Thoracic aorta (tissue), 2 donors: ENCODE measurements at regions not wholly inside any gene's neighbourhood (a gene's known extent, or its start where the extent isn't known, plus 50 kb on each side); places are given as distances from the start of the nearest gene placed in this dataset.
"Not testable (repeated sequence)": the region's sequence is repeated elsewhere in the genome, so short reads cannot be mapped to it uniquely, and the experiment has no call there.

Source experiments
- ATAC-seq: fragments of 150-250 bp; one replicate; pipeline ENCODE4 v1.8.0; 2017; ENCODE audit warnings: low read depth; ENCODE audit not compliant: insufficient number of reproducible peaks, low FRiP score
- DNase-seq: peaks from one replicate; pipeline ENCODE4 v3.0.0-alpha.2; 2020; ENCODE audit warnings: low spot score
- H3K27ac ChIP-seq, 2 donors: fragments of 200-600 bp; sonication (generic); 1 replicate in 1 of 2; 2 replicates in 1 of 2; pipeline ENCODE4 v1.5.1; 2016; ENCODE audit warnings: mild to moderate bottlenecking in 2 of 2, moderate library complexity in 2 of 2
- H3K27me3 ChIP-seq: fragments of 200-600 bp; sonication (generic); replicated peaks from 2 replicates; pipeline ENCODE4 v1.6.0; 2016; ENCODE audit warnings: mild to moderate bottlenecking; ENCODE audit not compliant: insufficient read depth
- H3K36me3 ChIP-seq: fragments of 200-600 bp; sonication (generic); one replicate; pipeline ENCODE4 v1.5.1; 2016
- H3K4me1 ChIP-seq, 2 donors: fragments of 200-600 bp; sonication (generic); 1 replicate in 1 of 2; 2 replicates in 1 of 2; pipeline versions ENCODE4 v1.5.1 to v1.6.0; 2016; ENCODE audit warnings: low read depth in 2 of 2, mild to moderate bottlenecking in 1 of 2; ENCODE audit not compliant: control insufficient read depth in 1 of 2
- H3K4me3 ChIP-seq: fragments of 200-600 bp; sonication (generic); 2 replicates; pipeline ENCODE4 v1.5.1; 2016; ENCODE audit warnings: mild to moderate bottlenecking
- H3K9me3 ChIP-seq: fragments of 200-600 bp; sonication (generic); 2 replicates; pipeline ENCODE4 v1.5.1; 2016
- CTCF ChIP-seq: fragments of 200-600 bp; sonication (generic); IDR thresholded peaks from one replicate; pipeline ENCODE4 v1.5.1; 2019; ENCODE audit warnings: antibody characterized with exemption

- no peak for ATAC-seq
Observed at GRCh38 chr17:53472586-53472985, 350.1 kb upstream of the KIF2B start.

GRCh38 chr17:53471514-53471913 is 351.2 kb upstream of the KIF2B start:
- DNase-seq (no peak), ATAC-seq (no peak)
- TF ChIP-seq CTCF: no peak
- Histone ChIP-seq H3K9me3 (no peaks in the 10 kb centered on the region), H3K27me3 (no peaks in the 10 kb centered on the region), H3K27ac (no peak overlapping the region), H3K4me3 (no peak overlapping the region), H3K4me1 (peaks cover 0 to 1% of the 10 kb centered on the region in 2 donors), H3K36me3 (no peaks in the 10 kb centered on the region)

More at GRCh38 chr17:53472586-53472985, 350.1 kb upstream of the KIF2B start:
- no peak for DNase-seq
- no peak for TF ChIP-seq CTCF
- H3K36me3 ChIP-seq: no peaks in the 10 kb centered on the region
- no peak overlapping the region for H3K4me3 ChIP-seq
- H3K9me3 ChIP-seq: no peaks in the 10 kb centered on the region
- H3K4me1 ChIP-seq: no peaks in the 10 kb centered on the region
- no peaks in the 10 kb centered on the region for H3K27me3 ChIP-seq
- H3K27ac ChIP-seq: no peak overlapping the region

GRCh38 chr17:53470626-53471025 is 352.1 kb upstream of the KIF2B start:
- TF ChIP-seq CTCF: no peak
- Histone ChIP-seq H3K27ac (no peak overlapping the region), H3K4me1 (peaks cover 0 to 4% of the 10 kb centered on the region in 2 donors), H3K27me3 (no peaks in the 10 kb centered on the region), H3K4me3 (no peak overlapping the region), H3K36me3 (no peaks in the 10 kb centered on the region), H3K9me3 (no peaks in the 10 kb centered on the region)
- ATAC-seq (no peak), DNase-seq (no peak)

GRCh38 chr17:53466733-53467132 is 356.0 kb upstream of the KIF2B start:
- no peak overlapping the region for H3K4me3 ChIP-seq
- no peak for DNase-seq
- ATAC-seq: no peak
- H3K27ac ChIP-seq: no peak overlapping the region
- TF ChIP-seq CTCF: no peak
- H3K27me3 ChIP-seq: no peaks in the 10 kb centered on the region
- H3K36me3 ChIP-seq: no peaks in the 10 kb centered on the region
- H3K4me1 ChIP-seq: peaks cover 6 to 9% of the 10 kb centered on the region in 2 donors
- no peaks in the 10 kb centered on the region for H3K9me3 ChIP-seq

GRCh38 chr17:53464396-53464795 is 358.3 kb upstream of the KIF2B start:
- DNase-seq, H3K36me3 ChIP-seq, ATAC-seq, H3K4me1 ChIP-seq, H3K9me3 ChIP-seq, H3K4me3 ChIP-seq, H3K27ac ChIP-seq, H3K27me3 ChIP-seq: not testable (repeated sequence)

- ATAC-seq: no peak
- Histone ChIP-seq H3K27ac (no peak overlapping the region), H3K4me1 (peaks cover 6 to 9% of the 10 kb centered on the region in 2 donors), H3K36me3 (no peaks in the 10 kb centered on the region), H3K9me3 (peaks cover 5% of the 10 kb centered on the region), H3K27me3 (no peaks in the 10 kb centered on the region), H3K4me3 (no peak overlapping the region)
- no peak for TF ChIP-seq CTCF
- no peak for DNase-seq
Observed at GRCh38 chr17:53463363-53463762, 359.4 kb upstream of the KIF2B start.
